ENCODE measurements at regions not wholly inside any gene's neighbourhood (a gene's known extent, or its start where the extent isn't known, plus 50 kb on each side); places are given as distances from the start of the nearest gene placed in this dataset.
A peak's percentile ranks its signal among the peaks of the same experiment; 100 is the strongest.

DNA sequence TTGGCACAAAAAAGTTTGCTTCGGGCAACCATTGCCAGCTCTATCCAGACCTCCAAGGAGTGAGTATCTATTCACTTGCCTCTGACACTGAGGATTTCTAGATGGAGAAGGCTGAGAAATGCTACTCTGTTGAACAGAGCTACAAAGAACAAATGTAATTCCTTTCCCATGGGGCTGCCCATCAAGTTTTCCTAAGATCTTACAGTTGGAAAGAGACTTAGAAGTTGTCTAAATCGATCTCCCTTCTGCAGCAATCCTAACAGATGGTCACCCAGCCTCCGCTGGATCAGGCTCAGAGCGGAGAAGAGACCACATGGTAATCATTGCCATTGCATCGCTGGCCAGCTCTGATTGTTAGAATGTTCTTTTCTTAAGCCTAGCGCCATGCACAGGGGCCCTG, 110.1 kb upstream of the BCL2L14 start:
- TF ChIP-seq CTCF (IDR thresholded peaks at IDR 0.05), result no peak
- Histone ChIP-seq H3K27ac (no peak overlapping the region), H3K4me3 (no peak overlapping the region), H3K9me3 (peaks cover 0 to 7% (median 0%) of the 10 kb centered on the region in 11 donors), H3K4me1 (peaks cover 0 to 14% (median 0%) of the 10 kb centered on the region in 9 donors), H3K36me3 (no peaks in the 10 kb centered on the region), H3K27me3 (peaks cover 0 to 12% (median 8%) of the 10 kb centered on the region in 7 donors)
- 92 to 93% methylated on average over 6 of the region's 6 CpGs for WGBS, 2 donors
- DNase-seq (no peak), ATAC-seq (no peak)
- intact Hi-C loops (cut with DNase I), result no loop called here

DNA sequence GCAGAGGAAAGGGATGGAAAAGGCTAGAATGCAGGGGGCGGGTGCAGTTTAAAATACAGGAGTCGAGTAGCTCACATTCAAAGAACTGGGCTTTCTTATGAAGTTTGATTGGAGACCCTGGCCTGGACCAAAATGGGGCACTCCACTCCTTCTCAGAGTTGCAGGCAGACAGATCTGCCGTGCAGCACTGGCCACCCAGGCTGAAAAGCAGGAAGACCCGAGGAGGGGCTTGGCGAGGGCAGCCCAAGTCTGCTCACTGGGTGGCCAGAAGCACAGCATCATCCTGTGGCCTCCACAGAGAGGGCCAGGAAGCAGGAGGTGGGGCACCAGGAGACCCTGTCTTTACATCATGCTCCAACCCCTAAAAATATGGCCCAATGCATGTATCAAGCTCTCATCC, 109.1 kb upstream of the BCL2L14 start:
- DNase-seq (no peak), ATAC-seq (no peak)
- Histone ChIP-seq H3K27ac (no peak overlapping the region), H3K4me1 (peaks cover 0 to 14% (median 0%) of the 10 kb centered on the region in 9 donors), H3K4me3 (no peak overlapping the region), H3K36me3 (no peaks in the 10 kb centered on the region), H3K9me3 (peaks cover 0 to 7% (median 0%) of the 10 kb centered on the region in 11 donors), H3K27me3 (peaks cover 0 to 2% (median under 1%) of the 10 kb centered on the region in 7 donors)
- WGBS, 2 donors, result 67 to 74% methylated on average over 5 of the region's 5 CpGs
- intact Hi-C loops (cut with DNase I), result no loop called here
- no peak for TF ChIP-seq CTCF (IDR thresholded peaks at IDR 0.05)

DNA sequence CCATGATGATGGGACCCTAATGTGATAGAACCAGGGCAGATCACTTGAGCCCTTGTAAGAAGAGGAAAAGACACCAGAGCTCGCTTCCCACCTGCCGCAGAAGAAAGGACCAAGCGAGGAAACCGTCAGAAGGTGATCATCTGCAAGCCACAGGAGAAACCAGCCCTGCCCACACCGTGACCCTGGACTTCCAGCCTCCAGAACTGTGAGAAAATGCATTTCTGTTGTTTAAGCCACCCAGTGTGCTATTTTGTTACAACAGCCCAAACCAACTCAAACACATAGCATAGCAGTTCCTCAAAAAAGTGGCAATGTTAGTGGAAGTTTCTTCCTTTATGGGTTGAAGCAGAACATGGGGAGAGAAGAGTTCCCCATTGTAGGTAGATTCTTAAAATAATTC, 107.9 kb upstream of the BCL2L14 start:
- 97 to 99% methylated on average over 5 of the region's 5 CpGs for WGBS, 2 donors
- DNase-seq, result no peak
- intact Hi-C loops (cut with DNase I), result no loop called here
- no peak for ATAC-seq
- TF ChIP-seq CTCF (IDR thresholded peaks at IDR 0.05), result peak in 1 of 9 donors; percentile 7
- peaks cover 0 to 16% (median 0%) of the 10 kb centered on the region in 9 donors for H3K4me1 ChIP-seq
- H3K27ac ChIP-seq, result no peak overlapping the region
- peaks cover 0 to 7% (median 0%) of the 10 kb centered on the region in 11 donors for H3K9me3 ChIP-seq
- peaks cover 0 to 2% (median 0%) of the 10 kb centered on the region in 7 donors for H3K27me3 ChIP-seq
- H3K4me3 ChIP-seq, result no peak overlapping the region
- no peaks in the 10 kb centered on the region for H3K36me3 ChIP-seq

- Histone ChIP-seq H3K4me1 (peaks cover 0 to 9% (median 0%) of the 10 kb centered on the region in 9 donors), H3K4me3 (no peak overlapping the region), H3K9me3 (peaks cover 0 to 7% (median 0%) of the 10 kb centered on the region in 11 donors), H3K27me3 (no peaks in the 10 kb centered on the region), H3K36me3 (no peaks in the 10 kb centered on the region), H3K27ac (no peak overlapping the region)
- TF ChIP-seq CTCF (IDR thresholded peaks at IDR 0.05), result no peak
- no peak for ATAC-seq
- 78 to 86% methylated on average over 12 of the region's 12 CpGs for WGBS, 2 donors
- intact Hi-C loops (cut with DNase I), result no loop called here
- no peak for DNase-seq
Measured at GRCh38 chr12:11963841-11964471, 106.8 kb upstream of the BCL2L14 start.

Data from heart right ventricle (tissue), 16 donors.